Lung (tissue), 11 donors: ENCODE measurements at regions not wholly inside any gene's neighbourhood (a gene's known extent, or its start where the extent isn't known, plus 50 kb on each side); places are given as distances from the start of the nearest gene placed in this dataset.

Source experiments
- ATAC-seq: fragments of 200-7000 bp; cut with Tn5 transposase; one replicate; pipeline ENCODE4 v1.9.1; 2020; ENCODE audit warnings: moderate number of reproducible peaks; ENCODE audit not compliant: insufficient read depth, low FRiP score
- DNase-seq, 3 donors: peaks; one replicate each; pipeline ENCODE4 v3.0.0-alpha.2; 2013 to 2017
- H3K27ac ChIP-seq, 2 donors: one replicate each; pipeline ENCODE4 v1.5.1; 2013; ENCODE audit warnings: mild to moderate bottlenecking in 2 of 2, moderate library complexity in 2 of 2, control low read depth in 1 of 2, inconsistent platforms in 1 of 2, low read depth in 1 of 2, low read length in 1 of 2
- H3K27me3 ChIP-seq, 3 donors: one replicate each; pipeline ENCODE4 v1.5.1; 2013; ENCODE audit warnings: low read length in 2 of 3; ENCODE audit not compliant: control insufficient read depth in 3 of 3, insufficient read depth in 3 of 3
- H3K36me3 ChIP-seq, 4 donors: one replicate each; pipeline ENCODE4 v1.5.1; 2013; ENCODE audit warnings: low read length in 4 of 4, mild to moderate bottlenecking in 1 of 4, moderate library complexity in 1 of 4; ENCODE audit not compliant: control insufficient read depth in 4 of 4, insufficient read depth in 4 of 4
- H3K4me1 ChIP-seq, 5 donors: one replicate each; pipeline ENCODE4 v1.5.1; 2013; ENCODE audit warnings: low read length in 5 of 5, mild to moderate bottlenecking in 2 of 5, moderate library complexity in 1 of 5; ENCODE audit not compliant: control insufficient read depth in 5 of 5, insufficient read depth in 5 of 5
- H3K4me3 ChIP-seq: one replicate; pipeline ENCODE4 v1.5.1; 2013; ENCODE audit warnings: mild to moderate bottlenecking, control low read depth, moderate library complexity
- H3K9ac ChIP-seq, 2 donors: one replicate each; pipeline ENCODE4 v1.5.1; 2013; ENCODE audit warnings: low read length in 2 of 2, control low read depth in 1 of 2; ENCODE audit not compliant: insufficient read depth in 1 of 2
- H3K9me3 ChIP-seq, 4 donors: one replicate each; pipeline ENCODE4 v1.5.1; 2013; ENCODE audit warnings: low read length in 3 of 4, mild to moderate bottlenecking in 1 of 4, moderate library complexity in 1 of 4; ENCODE audit not compliant: control insufficient read depth in 4 of 4, insufficient read depth in 3 of 4
- CTCF ChIP-seq: IDR thresholded peaks from 2 replicates; pipeline ENCODE4 v1.5.1; 2012; ENCODE audit warnings: mild to moderate bottlenecking; ENCODE audit errors: control extremely low read depth, extremely low read depth
- WGBS, 2 donors: extraction: QIAGEN DNeasy Blood & Tissue Kit; methylation state at CpG; one replicate each; pipeline ENCODE4 v1.1.7; 2013; 5-methylcytosine and 5-hydroxymethylcytosine counted together
- donor health status: control.
- donor health status: control.
- donor health status: Bipolar disorder and iron deficiency.
- donor health status: healthy.
- donor health status: DM: yes; HTN: yes; CAD: no.

DNA sequence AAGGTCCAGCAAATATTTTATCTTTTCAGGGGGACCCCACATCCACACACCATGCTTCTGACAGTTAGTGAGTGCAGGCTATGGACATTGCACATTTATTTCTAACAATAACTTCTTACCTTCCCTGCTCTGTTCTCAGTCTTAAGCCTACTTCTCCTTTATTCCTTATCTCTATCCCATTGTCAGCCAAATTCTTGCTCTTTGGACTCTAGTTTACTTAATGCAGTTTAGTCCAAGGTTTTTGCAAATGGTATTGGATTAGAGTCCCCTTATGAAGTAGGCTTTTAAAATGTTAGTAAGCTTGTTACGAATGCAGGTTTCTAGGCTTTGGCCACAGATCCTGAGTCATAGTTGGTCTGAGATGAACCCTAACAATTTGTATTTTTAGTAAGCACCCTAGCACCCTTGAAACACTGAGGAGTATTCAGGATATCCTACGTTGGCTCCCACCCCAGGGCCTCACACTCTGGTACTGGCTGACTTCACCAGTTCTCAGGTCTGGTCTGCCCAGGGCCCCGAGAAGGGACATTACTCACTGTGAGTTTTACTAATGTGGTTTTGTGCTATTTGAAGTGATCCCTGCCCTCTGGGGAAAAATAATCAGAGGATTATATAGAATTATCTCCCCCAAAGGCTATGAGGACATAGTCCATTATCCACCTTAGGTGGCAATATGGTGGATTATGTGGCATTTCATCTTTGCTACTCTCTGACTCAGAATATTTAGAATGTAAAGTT lies 239.5 kb downstream of the TGFB2 start:
- H3K36me3 ChIP-seq = no peaks in the 10 kb centered on the region
- DNase-seq (no peak), ATAC-seq (no peak)
- no peak overlapping the region for H3K9ac ChIP-seq
- H3K4me1 ChIP-seq = peaks cover 0 to 20% (median 6%) of the 10 kb centered on the region in 5 donors
- WGBS, 2 donors = 60 to 63% methylated on average over 3 of the region's 3 CpGs
- H3K4me3 ChIP-seq = no peak overlapping the region
- peaks cover 0 to 6% (median 0%) of the 10 kb centered on the region in 4 donors for H3K9me3 ChIP-seq
- no peak overlapping the region for H3K27ac ChIP-seq
- no peak for TF ChIP-seq CTCF
- no peaks in the 10 kb centered on the region for H3K27me3 ChIP-seq

DNA sequence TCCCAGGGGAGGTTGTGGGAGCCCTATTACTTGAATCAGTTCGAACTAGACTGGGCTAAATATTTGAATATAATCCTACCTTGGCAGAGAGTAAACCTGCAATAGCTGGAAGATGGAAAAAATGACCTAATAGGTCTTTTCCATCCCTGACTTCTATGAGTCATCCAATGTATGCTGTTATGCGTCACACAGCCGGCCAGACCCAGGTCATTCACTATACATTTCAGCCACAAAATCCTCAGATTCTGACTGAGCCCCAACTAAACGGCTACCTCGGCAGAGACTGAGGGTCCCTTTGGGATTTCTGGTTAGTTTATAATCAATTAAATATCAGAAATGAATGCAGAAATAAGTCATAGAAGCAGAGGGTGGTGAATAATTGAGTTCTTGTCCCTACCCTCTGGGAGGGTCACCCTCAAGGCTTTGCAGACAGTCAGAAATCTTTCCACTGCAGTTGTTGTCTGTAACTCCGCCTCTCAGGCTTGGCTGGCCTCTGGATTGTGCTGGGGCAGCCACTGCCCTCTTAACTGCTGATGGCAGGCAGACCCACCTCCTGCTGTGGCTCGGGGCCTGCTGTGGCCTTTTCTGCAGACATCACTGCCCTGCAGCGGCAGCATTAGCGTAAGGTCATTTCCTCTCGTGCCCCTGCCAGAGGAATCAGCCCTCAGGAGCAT lies 240.5 kb downstream of the TGFB2 start:
- TF ChIP-seq CTCF = no peak
- Histone ChIP-seq H3K9me3 (peaks cover 0 to 6% (median 0%) of the 10 kb centered on the region in 4 donors), H3K4me1 (peaks cover 0 to 20% (median 6%) of the 10 kb centered on the region in 5 donors), H3K27me3 (no peaks in the 10 kb centered on the region), H3K27ac (peak overlapping the region in 1 of 2 donors; percentile 57), H3K9ac (no peak overlapping the region), H3K4me3 (no peak overlapping the region), H3K36me3 (no peaks in the 10 kb centered on the region)
- WGBS, 2 donors = 59 to 61% methylated on average over 10 of the region's 10 CpGs
- DNase-seq (peak in 2 of 3 donors; percentile 23 to 42), ATAC-seq (no peak)

DNA sequence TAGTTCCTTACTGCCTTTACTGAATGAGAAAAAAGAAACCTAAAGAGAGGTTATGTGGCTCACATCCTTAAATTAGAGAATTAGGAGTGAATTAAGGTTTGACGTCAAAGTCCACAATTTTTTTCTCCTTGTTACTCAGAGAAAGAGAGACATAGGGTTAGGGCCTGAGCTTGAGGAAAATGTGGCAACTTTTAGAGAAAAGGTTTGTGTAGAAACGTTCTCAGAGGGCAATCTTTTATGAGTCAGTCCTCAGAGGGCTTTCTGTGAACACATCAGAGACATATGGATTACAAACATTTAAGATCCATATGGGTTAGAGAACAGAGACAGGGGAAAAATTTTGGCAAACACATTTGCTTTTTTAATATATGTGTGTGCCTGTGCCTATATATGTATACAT lies 242.8 kb downstream of the TGFB2 start:
- WGBS, 2 donors = 84 to 89% methylated on average over 2 of the region's 2 CpGs
- DNase-seq (no peak), ATAC-seq (no peak)
- H3K9me3 ChIP-seq = peaks cover 0 to 1% (median 0%) of the 10 kb centered on the region in 4 donors
- TF ChIP-seq CTCF = no peak
- H3K27ac ChIP-seq = no peak overlapping the region
- H3K27me3 ChIP-seq = no peaks in the 10 kb centered on the region
- no peaks in the 10 kb centered on the region for H3K36me3 ChIP-seq
- no peak overlapping the region for H3K4me3 ChIP-seq
- peaks cover 0 to 20% (median 6%) of the 10 kb centered on the region in 5 donors for H3K4me1 ChIP-seq
- no peak overlapping the region for H3K9ac ChIP-seq
